Gastrocnemius medialis (tissue), 4 donors: ENCODE measurements at regions not wholly inside any gene's neighbourhood (a gene's known extent, or its start where the extent isn't known, plus 50 kb on each side); places are given as distances from the start of the nearest gene placed in this dataset.

Source experiments
- POLR2A ChIP-seq, 2 donors: fragments of 450-650 bp; IDR thresholded peaks; one replicate each; pipeline ENCODE4 v1.6.1; 2017; ENCODE audit warnings: antibody characterized with exemption in 2 of 2, mild to moderate bottlenecking in 2 of 2, moderate library complexity in 2 of 2
- TF ChIP-seq, protein P1 (sequence below), 5 experiments: fragments of 450-650 bp in 3 of 5; fragments of 200-600 bp in 2 of 5; sonication (generic) in 2 of 5; IDR thresholded peaks in 4 of 5; conservative IDR thresholded peaks in 1 of 5; 1 replicate in 4 of 5; 2 replicates in 1 of 5; pipeline ENCODE4 v1.5.1; 2016 to 2019; ENCODE audit warnings: antibody characterized with exemption in 5 of 5, mild to moderate bottlenecking in 3 of 5, moderate library complexity in 3 of 5

DNA sequence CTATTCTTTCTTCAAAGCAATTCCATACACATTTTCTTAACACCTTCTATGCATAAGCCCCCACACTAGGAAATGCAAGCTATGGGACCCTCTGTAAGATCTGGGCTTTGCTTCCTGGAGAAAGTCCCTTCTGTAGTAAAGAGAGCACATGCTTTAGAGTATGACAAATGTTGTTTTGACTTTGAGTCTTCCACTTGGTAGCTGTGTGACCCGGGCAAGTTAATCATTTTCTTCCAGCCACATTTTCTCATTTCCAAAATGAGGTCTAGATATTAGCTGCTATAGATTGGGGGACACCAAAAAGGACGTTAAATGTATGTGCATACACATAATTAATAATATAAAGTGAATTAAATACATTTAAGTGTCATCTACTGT, 334.0 kb downstream of the NFIB start:
- TF ChIP-seq, protein P1, sequence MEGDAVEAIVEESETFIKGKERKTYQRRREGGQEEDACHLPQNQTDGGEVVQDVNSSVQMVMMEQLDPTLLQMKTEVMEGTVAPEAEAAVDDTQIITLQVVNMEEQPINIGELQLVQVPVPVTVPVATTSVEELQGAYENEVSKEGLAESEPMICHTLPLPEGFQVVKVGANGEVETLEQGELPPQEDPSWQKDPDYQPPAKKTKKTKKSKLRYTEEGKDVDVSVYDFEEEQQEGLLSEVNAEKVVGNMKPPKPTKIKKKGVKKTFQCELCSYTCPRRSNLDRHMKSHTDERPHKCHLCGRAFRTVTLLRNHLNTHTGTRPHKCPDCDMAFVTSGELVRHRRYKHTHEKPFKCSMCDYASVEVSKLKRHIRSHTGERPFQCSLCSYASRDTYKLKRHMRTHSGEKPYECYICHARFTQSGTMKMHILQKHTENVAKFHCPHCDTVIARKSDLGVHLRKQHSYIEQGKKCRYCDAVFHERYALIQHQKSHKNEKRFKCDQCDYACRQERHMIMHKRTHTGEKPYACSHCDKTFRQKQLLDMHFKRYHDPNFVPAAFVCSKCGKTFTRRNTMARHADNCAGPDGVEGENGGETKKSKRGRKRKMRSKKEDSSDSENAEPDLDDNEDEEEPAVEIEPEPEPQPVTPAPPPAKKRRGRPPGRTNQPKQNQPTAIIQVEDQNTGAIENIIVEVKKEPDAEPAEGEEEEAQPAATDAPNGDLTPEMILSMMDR (IDR thresholded peaks at IDR 0.05 in 4 of 5, conservative IDR thresholded peaks at IDR 0.05 in 1 of 5) = no peak
- no peak for TF ChIP-seq POLR2A (IDR thresholded peaks at IDR 0.05)
